Smooth muscle cell (in vitro differentiated cells): ENCODE measurements at regions not wholly inside any gene's neighbourhood (a gene's known extent, or its start where the extent isn't known, plus 50 kb on each side); places are given as distances from the start of the nearest gene placed in this dataset.

Experiments used
- DNase-seq: peaks from one replicate; lab custom pipeline; 2025; ENCODE audit not compliant: unreplicated experiment; lab: John Stamatoyannopoulos, UW
- H2AFZ ChIP-seq: fragments of 200-600 bp; sonication (generic); 2 replicates; pipeline ENCODE4 v1.6.0; 2016; ENCODE audit warnings: antibody characterized with exemption, low read depth, mild to moderate bottlenecking
- H3F3A ChIP-seq: fragments of 200-600 bp; sonication (generic); 2 replicates; pipeline ENCODE4 v1.6.0; 2017; ENCODE audit warnings: antibody characterized with exemption, low read depth
- H3K27ac ChIP-seq: fragments of 200-600 bp; sonication (generic); 2 replicates; pipeline ENCODE4 v1.5.1; 2016; ENCODE audit warnings: low read depth, mild to moderate bottlenecking
- H3K27me3 ChIP-seq: fragments of 200-600 bp; sonication (generic); 2 replicates; pipeline ENCODE4 v1.6.1; 2016; ENCODE audit warnings: low read depth, mild to moderate bottlenecking
- H3K36me3 ChIP-seq: fragments of 200-600 bp; sonication (generic); 2 replicates; pipeline ENCODE4 v1.5.1; 2016; ENCODE audit warnings: low read depth
- H3K4me1 ChIP-seq: fragments of 200-600 bp; sonication (generic); 2 replicates; pipeline ENCODE4 v1.5.1; 2016; ENCODE audit warnings: low read depth
- H3K4me2 ChIP-seq: fragments of 200-600 bp; sonication (generic); 2 replicates; pipeline ENCODE4 v1.6.0; 2016; ENCODE audit warnings: mild to moderate bottlenecking
- H3K4me3 ChIP-seq: fragments of 200-600 bp; sonication (generic); 2 replicates; pipeline ENCODE4 v1.5.1; 2016; ENCODE audit warnings: mild to moderate bottlenecking
- H3K79me2 ChIP-seq: fragments of 200-600 bp; sonication (generic); 2 replicates; pipeline ENCODE4 v1.6.0; 2016; ENCODE audit warnings: low read depth, mild to moderate bottlenecking
- H3K9ac ChIP-seq: fragments of 200-600 bp; sonication (generic); 2 replicates; pipeline ENCODE4 v1.6.0; 2016; ENCODE audit warnings: low read depth
- H3K9me3 ChIP-seq: fragments of 200-600 bp; sonication (generic); replicated peaks from 2 replicates; pipeline ENCODE4 v1.5.1; 2016; ENCODE audit warnings: low read depth
- H4K20me1 ChIP-seq: fragments of 200-600 bp; sonication (generic); 2 replicates; pipeline ENCODE4 v1.6.0; 2016; ENCODE audit warnings: low read depth
- WGBS: methylation state at CpG from one replicate; pipeline ENCODE4 v1.1.7; 2016; ENCODE audit warnings: low lambda C conversion rate; 5-methylcytosine and 5-hydroxymethylcytosine counted together
- TF ChIP-seq, protein P1 (sequence below): fragments of 200-600 bp; sonication (generic); IDR thresholded peaks from 2 replicates; pipeline ENCODE4 v1.5.1; 2017; ENCODE audit warnings: borderline replicate concordance, mild to moderate bottlenecking, antibody characterized with exemption; ENCODE audit not compliant: insufficient read depth, poor library complexity, severe bottlenecking

DNA sequence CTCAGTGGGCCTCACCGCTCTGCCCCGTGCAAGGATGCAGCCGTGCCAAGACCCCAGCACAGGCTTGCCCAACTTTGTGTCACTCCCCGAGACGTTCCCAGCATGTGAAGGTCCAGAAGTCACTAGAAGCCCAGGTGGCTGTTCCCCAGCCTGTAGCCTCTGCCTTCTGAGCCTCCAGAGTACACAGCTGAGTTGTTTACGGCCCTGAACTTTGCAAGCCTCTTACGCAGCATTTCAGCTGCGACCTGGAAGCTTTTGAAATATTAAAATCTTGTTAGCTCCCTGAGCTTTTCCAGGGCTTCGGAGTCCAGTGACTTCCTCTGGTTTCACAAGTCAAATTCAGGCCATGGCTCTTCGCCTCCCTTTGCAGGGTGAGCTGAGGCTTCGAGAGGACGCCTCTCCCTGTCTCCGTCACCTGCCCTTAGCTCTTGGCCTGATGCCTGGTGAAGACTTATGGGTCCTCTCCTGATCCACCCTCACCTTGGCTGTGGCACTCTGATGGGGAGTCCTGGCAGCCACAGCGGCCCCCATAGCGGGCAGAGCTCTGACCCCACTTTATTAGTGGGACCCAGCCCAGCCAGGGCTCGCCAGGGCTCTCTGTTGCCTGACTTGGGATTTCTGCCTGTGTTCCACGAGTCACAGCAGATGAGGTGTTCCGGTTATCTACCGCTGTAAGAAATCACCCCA, 76.5 kb upstream of the HPCAL1 start:
- DNase-seq = no peak
- H3K4me1 ChIP-seq = no peaks in the 10 kb centered on the region

DNA sequence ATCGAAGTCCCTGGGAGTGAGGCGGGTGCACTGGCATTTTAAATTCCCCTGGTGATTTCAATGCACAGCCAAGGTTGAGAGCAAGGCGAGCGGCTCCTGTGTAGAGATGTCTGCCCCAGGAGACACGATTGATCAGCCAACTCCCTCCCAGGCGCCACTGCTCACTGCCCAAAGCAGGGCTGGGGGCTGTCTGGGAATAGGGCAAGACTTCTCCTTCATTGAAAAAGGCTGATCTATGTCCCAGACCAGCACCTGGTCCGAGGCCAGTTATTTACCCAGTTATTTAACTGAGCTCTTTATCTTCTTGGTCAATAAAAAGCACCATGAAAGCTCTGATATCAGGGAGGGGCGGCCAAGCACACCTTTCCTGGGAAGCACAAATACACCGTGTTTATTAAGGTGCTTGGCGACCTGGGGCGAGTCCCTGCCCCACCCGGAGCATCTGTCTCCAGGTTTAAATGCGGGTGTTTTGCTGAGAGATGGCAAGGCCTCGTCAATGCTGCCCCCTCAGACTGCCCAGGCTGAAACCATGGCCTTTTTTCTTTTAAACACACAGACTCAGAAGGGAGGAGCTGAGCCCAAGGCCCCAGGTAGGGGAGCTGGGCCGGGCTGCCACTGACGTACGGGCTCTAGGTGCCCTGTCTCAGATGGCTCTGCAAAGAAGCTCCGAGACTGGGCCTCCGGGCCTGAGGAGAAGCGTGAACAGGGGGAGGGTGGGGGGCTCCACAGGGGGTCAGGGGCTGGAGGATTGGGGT, 73.9 kb upstream of the HPCAL1 start:
- WGBS = 88% methylated on average over 19 of the region's 20 CpGs

More for the DNA sequence above, 76.5 kb upstream of the HPCAL1 start:
- Histone ChIP-seq H3K9ac (no peak overlapping the region), H3K27ac (no peak overlapping the region), H3K79me2 (no peaks in the 10 kb centered on the region), H3K27me3 (no peaks in the 10 kb centered on the region), H3K4me2 (no peak overlapping the region), H2AFZ (no peak overlapping the region), H4K20me1 (no peaks in the 10 kb centered on the region), H3K4me3 (no peak overlapping the region), H3K9me3 (no peaks in the 10 kb centered on the region), H3K36me3 (no peaks in the 10 kb centered on the region), H3F3A (no peaks in the 10 kb centered on the region)
- 95% methylated on average over 19 of the region's 19 CpGs for WGBS
- TF ChIP-seq, protein P1, sequence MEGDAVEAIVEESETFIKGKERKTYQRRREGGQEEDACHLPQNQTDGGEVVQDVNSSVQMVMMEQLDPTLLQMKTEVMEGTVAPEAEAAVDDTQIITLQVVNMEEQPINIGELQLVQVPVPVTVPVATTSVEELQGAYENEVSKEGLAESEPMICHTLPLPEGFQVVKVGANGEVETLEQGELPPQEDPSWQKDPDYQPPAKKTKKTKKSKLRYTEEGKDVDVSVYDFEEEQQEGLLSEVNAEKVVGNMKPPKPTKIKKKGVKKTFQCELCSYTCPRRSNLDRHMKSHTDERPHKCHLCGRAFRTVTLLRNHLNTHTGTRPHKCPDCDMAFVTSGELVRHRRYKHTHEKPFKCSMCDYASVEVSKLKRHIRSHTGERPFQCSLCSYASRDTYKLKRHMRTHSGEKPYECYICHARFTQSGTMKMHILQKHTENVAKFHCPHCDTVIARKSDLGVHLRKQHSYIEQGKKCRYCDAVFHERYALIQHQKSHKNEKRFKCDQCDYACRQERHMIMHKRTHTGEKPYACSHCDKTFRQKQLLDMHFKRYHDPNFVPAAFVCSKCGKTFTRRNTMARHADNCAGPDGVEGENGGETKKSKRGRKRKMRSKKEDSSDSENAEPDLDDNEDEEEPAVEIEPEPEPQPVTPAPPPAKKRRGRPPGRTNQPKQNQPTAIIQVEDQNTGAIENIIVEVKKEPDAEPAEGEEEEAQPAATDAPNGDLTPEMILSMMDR = no peak

DNA sequence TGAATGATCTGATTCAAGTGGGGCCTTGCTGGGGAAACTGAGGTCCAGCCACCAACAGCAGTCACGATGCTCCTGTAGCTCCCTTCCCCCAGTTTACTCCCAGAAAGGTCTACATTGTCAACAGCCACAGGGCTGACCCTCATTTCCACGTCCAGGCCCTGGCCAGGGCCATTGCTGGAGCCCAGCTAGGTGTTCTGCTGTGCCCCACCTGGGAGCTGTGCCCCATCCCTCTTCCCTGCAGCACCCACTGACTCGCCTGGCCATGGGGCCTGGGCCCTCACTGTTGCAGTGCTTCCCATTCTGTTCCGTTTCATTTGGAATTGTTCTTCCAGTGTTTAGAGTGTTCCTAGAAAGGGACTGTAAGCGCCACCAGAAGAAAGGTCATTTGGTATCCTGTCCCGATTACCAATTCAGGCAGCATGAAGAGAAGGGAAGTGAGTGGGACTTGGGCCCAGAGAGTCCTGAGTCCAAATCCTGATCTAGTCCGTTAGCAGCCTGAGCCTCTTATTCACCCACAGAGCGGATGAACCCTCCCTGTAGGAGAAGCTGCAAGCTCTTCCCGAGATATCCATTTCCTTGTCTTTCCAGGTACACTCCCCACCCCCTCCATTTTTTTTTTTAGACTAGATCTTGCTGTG, 73.1 kb upstream of the HPCAL1 start:
- Histone ChIP-seq H3K4me2 (no peak overlapping the region), H2AFZ (no peak overlapping the region), H4K20me1 (no peaks in the 10 kb centered on the region), H3K9ac (no peak overlapping the region), H3K4me3 (no peak overlapping the region), H3K27me3 (no peaks in the 10 kb centered on the region), H3K79me2 (no peaks in the 10 kb centered on the region), H3K36me3 (no peaks in the 10 kb centered on the region), H3K9me3 (no peaks in the 10 kb centered on the region), H3K27ac (no peak overlapping the region), H3F3A (no peaks in the 10 kb centered on the region), H3K4me1 (no peaks in the 10 kb centered on the region)
- WGBS = 94% methylated on average over 9 of the region's 9 CpGs
- TF ChIP-seq, protein P1 = no peak
- DNase-seq = no peak

More for the DNA sequence above, 73.9 kb upstream of the HPCAL1 start:
- H3K4me2 ChIP-seq = no peak overlapping the region
- no peaks in the 10 kb centered on the region for H3K36me3 ChIP-seq
- no peaks in the 10 kb centered on the region for H3K27me3 ChIP-seq
- no peaks in the 10 kb centered on the region for H3K4me1 ChIP-seq
- no peak overlapping the region for H2AFZ ChIP-seq
- no peaks in the 10 kb centered on the region for H4K20me1 ChIP-seq
- H3K9me3 ChIP-seq = no peaks in the 10 kb centered on the region
- TF ChIP-seq, protein P1 = no peak
- H3K79me2 ChIP-seq = no peaks in the 10 kb centered on the region
- no peak for DNase-seq
- H3K27ac ChIP-seq = no peak overlapping the region
- H3K4me3 ChIP-seq = no peak overlapping the region
- H3F3A ChIP-seq = no peaks in the 10 kb centered on the region
- no peak overlapping the region for H3K9ac ChIP-seq
